H9 (cell line): ENCODE measurements at regions not wholly inside any gene's neighbourhood (a gene's known extent, or its start where the extent isn't known, plus 50 kb on each side); places are given as distances from the start of the nearest gene placed in this dataset.

Source experiments
- DNase-seq: peaks from one replicate; pipeline ENCODE4 v3.0.0-alpha.2; 2017
- H2AFZ ChIP-seq: one replicate; pipeline ENCODE4 v1.6.1; 2013; ENCODE audit warnings: mild to moderate bottlenecking, low read length, control low read depth, moderate library complexity
- H2AK5ac ChIP-seq: 2 replicates; pipeline ENCODE4 v1.6.1; 2013; ENCODE audit warnings: low read length, control low read depth, mixed read lengths; ENCODE audit not compliant: insufficient read length
- H2BK120ac ChIP-seq: one replicate; pipeline ENCODE4 v1.6.1; 2013; ENCODE audit warnings: low read depth, mild to moderate bottlenecking, low read length, control low read depth, inconsistent platforms; ENCODE audit not compliant: poor library complexity, severe bottlenecking
- H2BK12ac ChIP-seq: 2 replicates; pipeline ENCODE4 v1.6.1; 2013; ENCODE audit warnings: low read length, control low read depth, mixed read lengths, low read depth; ENCODE audit not compliant: insufficient read length
- H2BK15ac ChIP-seq: 2 replicates; pipeline ENCODE4 v1.6.1; 2013; ENCODE audit warnings: low read depth, low read length, control low read depth
- H2BK20ac ChIP-seq: one replicate; pipeline ENCODE4 v1.6.1; 2013; ENCODE audit warnings: low read depth, mild to moderate bottlenecking, low read length, control low read depth, inconsistent platforms; ENCODE audit not compliant: poor library complexity, severe bottlenecking
- H2BK5ac ChIP-seq: 2 replicates; pipeline ENCODE4 v1.6.1; 2013; ENCODE audit warnings: low read length, control low read depth, mixed read lengths; ENCODE audit not compliant: insufficient read length
- H3K14ac ChIP-seq: 2 replicates; pipeline ENCODE4 v1.6.1; 2013; ENCODE audit warnings: low read length, control low read depth; ENCODE audit not compliant: insufficient read depth
- H3K18ac ChIP-seq: 2 replicates; pipeline ENCODE4 v1.6.1; 2013; ENCODE audit warnings: low read depth, mild to moderate bottlenecking, mixed read lengths, low read length, control low read depth; ENCODE audit not compliant: insufficient read length
- H3K23ac ChIP-seq: 2 replicates; pipeline ENCODE4 v1.6.1; 2013; ENCODE audit warnings: low read length, control low read depth, mixed read lengths, low read depth; ENCODE audit not compliant: insufficient read length
- H3K23me2 ChIP-seq: 2 replicates; pipeline ENCODE4 v1.6.1; 2013; ENCODE audit warnings: low read depth, mild to moderate bottlenecking, mixed read lengths, low read length, control low read depth; ENCODE audit not compliant: insufficient read length, poor library complexity, severe bottlenecking
- H3K27ac ChIP-seq: 2 replicates; pipeline ENCODE4 v1.5.1; 2013; ENCODE audit warnings: low read length, control low read depth, mixed read lengths, low read depth; ENCODE audit not compliant: insufficient read length
- H3K27me3 ChIP-seq: 2 replicates; pipeline ENCODE4 v1.6.1; 2013; ENCODE audit warnings: low read length, control low read depth, inconsistent platforms; ENCODE audit not compliant: insufficient read depth
- H3K4ac ChIP-seq: 2 replicates; pipeline ENCODE4 v1.6.1; 2013; ENCODE audit warnings: low read depth, mild to moderate bottlenecking, control low read depth, inconsistent platforms, low read length, moderate library complexity
- H3K4me1 ChIP-seq: 2 replicates; pipeline ENCODE4 v1.6.1; 2013; ENCODE audit warnings: low read length, control low read depth, inconsistent platforms; ENCODE audit not compliant: insufficient read depth
- H3K4me2 ChIP-seq: 2 replicates; pipeline ENCODE4 v1.6.1; 2013; ENCODE audit warnings: low read length, control low read depth, mixed read lengths; ENCODE audit not compliant: insufficient read length, insufficient read depth
- H3K56ac ChIP-seq: 2 replicates; pipeline ENCODE4 v1.6.1; 2013; ENCODE audit warnings: low read depth, mild to moderate bottlenecking, mixed read lengths, low read length, control low read depth; ENCODE audit not compliant: insufficient read length
- H3K79me1 ChIP-seq: 2 replicates; pipeline ENCODE4 v1.6.1; 2013; ENCODE audit warnings: low read depth, mild to moderate bottlenecking, moderate library complexity, low read length, control low read depth, inconsistent platforms; ENCODE audit not compliant: insufficient read depth, poor library complexity, severe bottlenecking
- H3K79me2 ChIP-seq: 2 replicates; pipeline ENCODE4 v1.6.1; 2013; ENCODE audit warnings: low read length, control low read depth, inconsistent platforms; ENCODE audit not compliant: insufficient read depth
- H3K9ac ChIP-seq: 2 replicates; pipeline ENCODE4 v1.6.1; 2013; ENCODE audit warnings: low read length, control low read depth, mixed read lengths; ENCODE audit not compliant: insufficient read length; ENCODE audit errors: extremely low read depth
- H3K9me3 ChIP-seq: one replicate; pipeline ENCODE4 v1.6.1; 2013; ENCODE audit warnings: low read depth, low read length, inconsistent platforms; ENCODE audit not compliant: control insufficient read depth
- H3T11ph ChIP-seq: one replicate; pipeline ENCODE4 v1.6.1; 2013; ENCODE audit warnings: mild to moderate bottlenecking, low read length, control low read depth, inconsistent platforms
- H4K20me1 ChIP-seq: one replicate; pipeline ENCODE4 v1.6.1; 2013; ENCODE audit not compliant: control insufficient read depth, insufficient read length, insufficient read depth
- H4K5ac ChIP-seq: 2 replicates; pipeline ENCODE4 v1.6.1; 2013; ENCODE audit warnings: low read depth, mild to moderate bottlenecking, mixed read lengths, low read length, control low read depth; ENCODE audit not compliant: insufficient read length
- H4K8ac ChIP-seq: replicated peaks from 2 replicates; pipeline ENCODE4 v1.6.1; 2013; ENCODE audit warnings: low read length, control low read depth, mixed read lengths, low read depth; ENCODE audit not compliant: insufficient read length
- H4K91ac ChIP-seq: 2 replicates; pipeline ENCODE4 v1.6.1; 2013; ENCODE audit warnings: low read depth, mild to moderate bottlenecking, moderate library complexity, mixed read lengths, low read length, control low read depth; ENCODE audit not compliant: insufficient read length
- H3K27ac Mint-ChIP-seq, 3 experiments: 2 replicates in 2 of 3; 3 replicates in 1 of 3; pipeline ENCODE4 v1.8.0; 2020 to 2021; ENCODE audit warnings: mixed read lengths in 3 of 3, mild to moderate bottlenecking in 1 of 3, moderate library complexity in 1 of 3
- H3K27me3 Mint-ChIP-seq: 2 replicates; pipeline ENCODE4 v1.8.0; 2021; ENCODE audit warnings: low read depth, mild to moderate bottlenecking, moderate library complexity, mixed read lengths
- H3K36me3 Mint-ChIP-seq, 3 experiments: 2 replicates in 2 of 3; 3 replicates in 1 of 3; pipeline ENCODE4 v1.8.0; 2020 to 2021; ENCODE audit warnings: low read depth in 3 of 3, mixed read lengths in 3 of 3; ENCODE audit not compliant: insufficient read depth in 1 of 3
- H3K4me1 Mint-ChIP-seq, 2 experiments: 2 replicates each; pipeline ENCODE4 v1.8.0; 2020; ENCODE audit warnings: mixed read lengths in 2 of 2
- H3K4me3 Mint-ChIP-seq, 2 experiments: 2 replicates in 1 of 2; 3 replicates in 1 of 2; pipeline ENCODE4 v1.8.0; 2020 to 2021; ENCODE audit warnings: mild to moderate bottlenecking in 2 of 2, mixed read lengths in 2 of 2, moderate library complexity in 1 of 2
- H3K9me3 Mint-ChIP-seq, 2 experiments: 2 replicates in 1 of 2; 3 replicates in 1 of 2; pipeline ENCODE4 v1.8.0; 2020; ENCODE audit warnings: mild to moderate bottlenecking in 2 of 2, mixed read lengths in 2 of 2, moderate library complexity in 1 of 2
- CTCF ChIP-seq: fragments of 200-600 bp; sonication (generic); conservative IDR thresholded peaks from 3 replicates; pipeline ENCODE4 v1.8.0; 2021; ENCODE audit warnings: antibody characterized with exemption, mild to moderate bottlenecking
- WGBS: extraction: QIAGEN DNeasy Blood & Tissue Kit; methylation state at CpG from one replicate; pipeline ENCODE4 v1.1.7; 2013; ENCODE audit warnings: missing lambda C conversion rate, low lambda C conversion rate, mixed read lengths; ENCODE audit not compliant: insufficient read length; ENCODE audit errors: extremely low coverage; 5-methylcytosine and 5-hydroxymethylcytosine counted together

- no peaks in the 10 kb centered on the region for H3K79me2 ChIP-seq
- H3K4me1 Mint-ChIP-seq: no peaks in the 10 kb centered on the region
- H3K9me3 Mint-ChIP-seq: no peaks in the 10 kb centered on the region; a peak in 1 of 5 replicates
- H3K14ac ChIP-seq: no peak overlapping the region
- no peak overlapping the region for H2AK5ac ChIP-seq
- no peak overlapping the region for H2BK5ac ChIP-seq
- no peaks in the 10 kb centered on the region for H4K20me1 ChIP-seq
- H3K27ac Mint-ChIP-seq: no peak overlapping the region
- H3K18ac ChIP-seq: no peak overlapping the region
- H3K27me3 ChIP-seq: no peaks in the 10 kb centered on the region
- H3K9me3 ChIP-seq: no peaks in the 10 kb centered on the region
- no peak overlapping the region for H3K4me2 ChIP-seq
- no peaks in the 10 kb centered on the region for H3K27me3 Mint-ChIP-seq
- H2BK120ac ChIP-seq: no peak overlapping the region
- no peak overlapping the region for H3K56ac ChIP-seq
- no peak overlapping the region for H2AFZ ChIP-seq
- no peak for DNase-seq
- H4K5ac ChIP-seq: no peak overlapping the region
- H3T11ph ChIP-seq: no peak overlapping the region
- H3K9ac ChIP-seq: no peak overlapping the region
- no peak overlapping the region for H2BK20ac ChIP-seq
- H4K8ac ChIP-seq: no peak overlapping the region
- H2BK15ac ChIP-seq: no peak overlapping the region
- no peak overlapping the region for H2BK12ac ChIP-seq
- H3K36me3 Mint-ChIP-seq: no peaks in the 10 kb centered on the region
- no peak overlapping the region for H3K27ac ChIP-seq
- WGBS: no CpG with 5 or more reads among the region's 3 CpGs
- no peaks in the 10 kb centered on the region for H3K23me2 ChIP-seq
- no peak overlapping the region for H4K91ac ChIP-seq
- H3K4me1 ChIP-seq: no peaks in the 10 kb centered on the region
- no peak overlapping the region for H3K23ac ChIP-seq
- H3K4ac ChIP-seq: no peak overlapping the region
- H3K4me3 Mint-ChIP-seq: no peak overlapping the region
- no peak for TF ChIP-seq CTCF
- H3K79me1 ChIP-seq: no peaks in the 10 kb centered on the region
These were observed 151.7 kb downstream of the TMEM200A start for GRCh38 chr6:130517444-130517931.
